Common myeloid progenitor, CD34-positive (primary cell): ENCODE measurements at regions not wholly inside any gene's neighbourhood (a gene's known extent, or its start where the extent isn't known, plus 50 kb on each side); places are given as distances from the start of the nearest gene placed in this dataset.
A peak's percentile ranks its signal among the peaks of the same experiment; 100 is the strongest.
"Not testable (repeated sequence)": the region's sequence is repeated elsewhere in the genome, so short reads cannot be mapped to it uniquely, and the experiment has no call there.

ENCODE experiments used
- CTCF ChIA-PET: fragments of 350-600 bp; sonication (Branson Sonifier 250); formaldehyde crosslinking; loops from one replicate; lab custom pipeline; 2021; ENCODE audit warnings: antibody characterized with exemption; lab: Charles Lee
- POLR2A ChIA-PET: fragments of 350-600 bp; sonication (Branson Sonifier 250); formaldehyde crosslinking; loops from one replicate; lab custom pipeline; 2021; ENCODE audit warnings: antibody characterized with exemption; lab: Charles Lee
- DNase-seq, 3 donors: peaks; one replicate each; pipeline versions ENCODE4 v3.0.0 to v3.0.0-alpha.2; 2013
- H3K27ac ChIP-seq, 2 experiments: 1 replicate in 1 of 2; 2 replicates in 1 of 2; pipeline ENCODE4 v1.7.0; 2013; ENCODE audit warnings: inconsistent platforms in 2 of 2, low read length in 2 of 2, mild to moderate bottlenecking in 2 of 2, low read depth in 1 of 2, moderate library complexity in 1 of 2; ENCODE audit not compliant: severe bottlenecking in 2 of 2, insufficient read depth in 1 of 2, poor library complexity in 1 of 2
- H3K27me3 ChIP-seq, 5 experiments: replicated peaks in 2 of 5; 1 replicate in 3 of 5; 2 replicates in 2 of 5; pipeline versions ENCODE4 v1.6.1 to v1.7.0; 2013; ENCODE audit warnings: low read length in 4 of 5, mild to moderate bottlenecking in 2 of 5, moderate library complexity in 2 of 5, inconsistent platforms in 1 of 5; ENCODE audit not compliant: insufficient read depth in 5 of 5, control insufficient read depth in 4 of 5
- H3K36me3 ChIP-seq, 4 experiments: 1 replicate in 2 of 4; 2 replicates in 2 of 4; pipeline versions ENCODE4 v1.6.1 to v1.7.0; 2013; ENCODE audit warnings: low read length in 3 of 4, control low read depth in 1 of 4, mild to moderate bottlenecking in 1 of 4; ENCODE audit not compliant: control insufficient read depth in 4 of 4, insufficient read depth in 4 of 4
- H3K4me1 ChIP-seq, 4 experiments: 1 replicate in 3 of 4; 2 replicates in 1 of 4; pipeline versions ENCODE4 v1.6.1 to v1.7.1; 2013; ENCODE audit warnings: low read length in 3 of 4, mild to moderate bottlenecking in 3 of 4, control low read depth in 1 of 4, inconsistent platforms in 1 of 4, moderate library complexity in 1 of 4; ENCODE audit not compliant: control insufficient read depth in 4 of 4, insufficient read depth in 4 of 4; ENCODE audit errors: control extremely low read depth in 1 of 4
- H3K4me3 ChIP-seq, 7 experiments: 1 replicate in 4 of 7; 2 replicates in 3 of 7; pipeline versions ENCODE4 v1.5.1 to v1.7.0; 2013; ENCODE audit warnings: mild to moderate bottlenecking in 7 of 7, low read length in 6 of 7, moderate library complexity in 6 of 7, inconsistent platforms in 2 of 7, low read depth in 2 of 7, control low read depth in 1 of 7; ENCODE audit not compliant: insufficient read depth in 4 of 7, control insufficient read depth in 1 of 7; ENCODE audit errors: extremely low read depth in 1 of 7
- H3K9me3 ChIP-seq, 5 experiments: 1 replicate in 4 of 5; 2 replicates in 1 of 5; pipeline versions ENCODE4 v1.6.1 to v1.7.1; 2013; ENCODE audit warnings: low read length in 4 of 5, mild to moderate bottlenecking in 2 of 5, inconsistent platforms in 1 of 5, low read depth in 1 of 5, moderate library complexity in 1 of 5; ENCODE audit not compliant: control insufficient read depth in 4 of 5, insufficient read depth in 2 of 5; ENCODE audit errors: control extremely low read depth in 1 of 5
- WGBS: methylation state at CpG from one replicate; pipeline ENCODE4 v1.1.5; 2013; ENCODE audit not compliant: insufficient coverage; 5-methylcytosine and 5-hydroxymethylcytosine counted together

DNA sequence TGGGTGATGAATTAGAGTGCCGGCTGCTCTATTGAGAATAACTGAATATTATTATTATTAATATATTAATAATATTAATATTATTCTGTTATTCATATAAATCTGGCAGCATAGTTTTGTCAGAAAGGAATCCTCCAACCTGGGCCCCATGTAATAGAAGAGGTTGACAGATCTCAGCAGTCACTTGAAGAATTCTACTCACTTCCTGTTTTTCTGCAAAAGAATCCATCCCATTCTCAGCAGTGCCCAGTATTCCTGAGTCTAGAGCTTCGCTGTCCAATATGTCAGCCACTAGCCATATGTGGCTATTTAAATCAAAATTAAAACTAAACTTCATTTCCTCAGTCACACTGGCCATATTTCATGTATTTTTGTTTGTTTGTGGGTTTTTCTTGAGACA is 72.4 kb upstream of the USPL1 start:
- Histone ChIP-seq H3K4me3 (no peak overlapping the region), H3K4me1 (no peaks in the 10 kb centered on the region), H3K27ac (no peak overlapping the region), H3K9me3 (peaks cover 0 to 3% (median 0%) of the 10 kb centered on the region in 5 experiments), H3K27me3 (no peaks in the 10 kb centered on the region), H3K36me3 (no peaks in the 10 kb centered on the region)
- POLR2A ChIA-PET = no interaction called here
- DNase-seq = peak in 2 of 3 donors; percentile 8 to 9
- WGBS = 100% methylated on average over 1 of the region's 2 CpGs
- CTCF ChIA-PET = no interaction called here

GRCh38 chr13:30548046-30548445 is 69.7 kb upstream of the USPL1 start:
- H3K36me3 ChIP-seq, H3K4me1 ChIP-seq, H3K27ac ChIP-seq, H3K4me3 ChIP-seq, POLR2A ChIA-PET, CTCF ChIA-PET, H3K27me3 ChIP-seq, H3K9me3 ChIP-seq: not testable (repeated sequence)
- DNase-seq = peak; percentile 3 to 85 (median 77)
- WGBS = 30% methylated on average over 4 of the region's 5 CpGs

- H3K9me3 ChIP-seq = peaks cover 0 to 3% (median 0%) of the 10 kb centered on the region in 5 experiments
- H3K27ac ChIP-seq = no peak overlapping the region
- WGBS = 79% methylated on average over 2 of the region's 2 CpGs
- ChIA-PET POLR2A (no interaction called here), CTCF (interaction anchor here (1.3 to 2.3 kb wide), 3 partner anchors 9 to 195 kb away, joined by 3 to 8 read pairs (median 7); no protein-coding TSS in a partner anchor)
- H3K4me1 ChIP-seq = no peaks in the 10 kb centered on the region
- H3K4me3 ChIP-seq = no peak overlapping the region
- no peaks in the 10 kb centered on the region for H3K36me3 ChIP-seq
- no peaks in the 10 kb centered on the region for H3K27me3 ChIP-seq
- peak; percentile 67 to 78 (median 76) for DNase-seq
Observed at GRCh38 chr13:30551189-30551588, 66.5 kb upstream of the USPL1 start.

- 96% methylated on average over 2 of the region's 4 CpGs for WGBS
- Histone ChIP-seq H3K4me3 (no peak overlapping the region), H3K4me1 (no peaks in the 10 kb centered on the region), H3K27ac (no peak overlapping the region), H3K9me3 (peaks cover 0 to 3% (median 0%) of the 10 kb centered on the region in 5 experiments), H3K27me3 (no peaks in the 10 kb centered on the region), H3K36me3 (no peaks in the 10 kb centered on the region)
- CTCF ChIA-PET = interaction anchor here (1.0 to 2.3 kb wide), 5 partner anchors 12 to 430 kb away, joined by 3 to 8 read pairs (median 4); no protein-coding TSS in a partner anchor
- POLR2A ChIA-PET = no interaction called here
- DNase-seq = no peak
Observed at GRCh38 chr13:30552567-30552966, 65.2 kb upstream of the USPL1 start.

DNA sequence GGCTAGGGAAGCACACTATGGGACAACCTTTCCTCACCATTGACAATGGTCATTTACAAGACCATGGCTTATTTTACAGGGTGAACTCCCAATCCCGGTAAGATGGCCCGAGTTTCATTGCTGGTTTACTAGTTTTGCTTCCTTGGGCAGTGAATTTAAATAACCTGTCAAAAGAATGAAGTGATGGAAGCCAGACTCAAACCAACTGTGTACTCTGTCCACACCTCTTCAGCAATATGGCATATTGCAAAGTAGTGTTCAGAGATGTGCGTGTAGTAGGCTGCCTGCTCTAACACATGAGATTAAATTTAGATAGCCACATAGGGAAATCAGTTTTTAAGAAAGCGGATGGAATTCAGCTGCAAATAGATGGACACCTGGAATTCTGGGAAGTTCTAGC is 58.4 kb upstream of the USPL1 start:
- no peaks in the 10 kb centered on the region for H3K9me3 ChIP-seq
- no peaks in the 10 kb centered on the region for H3K27me3 ChIP-seq
- H3K36me3 ChIP-seq = no peaks in the 10 kb centered on the region
- no peaks in the 10 kb centered on the region for H3K4me1 ChIP-seq
- ChIA-PET POLR2A (no interaction called here), CTCF (interaction anchor here (1.6 kb wide), 1 partner anchor 427 kb away, joined by 4 read pairs; no protein-coding TSS in a partner anchor)
- no peak overlapping the region for H3K4me3 ChIP-seq
- no peak for DNase-seq
- 96% methylated on average over 4 of the region's 4 CpGs for WGBS
- H3K27ac ChIP-seq = no peak overlapping the region

DNA sequence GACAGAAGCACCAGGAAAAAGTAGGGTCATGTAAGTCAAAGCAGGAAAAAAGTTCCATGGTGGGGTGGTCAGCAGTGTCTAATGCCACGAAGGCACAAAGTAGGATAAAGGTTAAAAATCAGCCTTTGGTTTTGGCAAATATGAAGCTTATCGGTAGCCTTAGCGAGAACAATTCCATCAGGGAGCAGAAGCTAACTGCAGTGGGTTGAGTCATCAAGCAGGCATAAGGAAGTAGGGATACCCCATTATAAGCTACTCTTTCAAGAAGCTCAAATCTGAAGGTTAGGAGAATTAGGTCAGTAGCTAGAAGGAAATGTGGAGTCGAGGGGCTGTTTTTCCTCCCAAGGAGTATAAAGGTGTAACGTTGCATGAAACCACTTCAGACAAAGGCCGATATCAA is 57.5 kb upstream of the USPL1 start:
- ChIA-PET POLR2A (no interaction called here), CTCF (interaction anchor here (1.3 kb wide), 1 partner anchor 426 kb away, joined by 4 read pairs; no protein-coding TSS in a partner anchor)
- no peaks in the 10 kb centered on the region for H3K4me1 ChIP-seq
- H3K27ac ChIP-seq = no peak overlapping the region
- no peak overlapping the region for H3K4me3 ChIP-seq
- WGBS = 86% methylated on average over 6 of the region's 6 CpGs
- H3K9me3 ChIP-seq = no peaks in the 10 kb centered on the region
- no peak for DNase-seq
- no peaks in the 10 kb centered on the region for H3K36me3 ChIP-seq
- H3K27me3 ChIP-seq = no peaks in the 10 kb centered on the region

- H3K36me3 ChIP-seq = no peaks in the 10 kb centered on the region
- CTCF ChIA-PET = no interaction called here
- H3K27me3 ChIP-seq = no peaks in the 10 kb centered on the region
- POLR2A ChIA-PET = no interaction called here
- H3K9me3 ChIP-seq = no peaks in the 10 kb centered on the region
- H3K27ac ChIP-seq = no peak overlapping the region
- no peak for DNase-seq
- H3K4me1 ChIP-seq = no peaks in the 10 kb centered on the region
- H3K4me3 ChIP-seq = no peak overlapping the region
- WGBS = 96% methylated on average over 4 of the region's 4 CpGs
Observed at GRCh38 chr13:30561511-30561910, 56.2 kb upstream of the USPL1 start.
